H9 (cell line): ENCODE measurements at regions not wholly inside any gene's neighbourhood (a gene's known extent, or its start where the extent isn't known, plus 50 kb on each side); places are given as distances from the start of the nearest gene placed in this dataset.

Experiments used
- DNase-seq: peaks from one replicate; pipeline ENCODE4 v3.0.0-alpha.2; 2017
- H2AFZ ChIP-seq: one replicate; pipeline ENCODE4 v1.6.1; 2013; ENCODE audit warnings: mild to moderate bottlenecking, low read length, control low read depth, moderate library complexity
- H2AK5ac ChIP-seq: 2 replicates; pipeline ENCODE4 v1.6.1; 2013; ENCODE audit warnings: low read length, control low read depth, mixed read lengths; ENCODE audit not compliant: insufficient read length
- H2BK120ac ChIP-seq: one replicate; pipeline ENCODE4 v1.6.1; 2013; ENCODE audit warnings: low read depth, mild to moderate bottlenecking, low read length, control low read depth, inconsistent platforms; ENCODE audit not compliant: poor library complexity, severe bottlenecking
- H2BK12ac ChIP-seq: 2 replicates; pipeline ENCODE4 v1.6.1; 2013; ENCODE audit warnings: low read length, control low read depth, mixed read lengths, low read depth; ENCODE audit not compliant: insufficient read length
- H2BK15ac ChIP-seq: 2 replicates; pipeline ENCODE4 v1.6.1; 2013; ENCODE audit warnings: low read depth, low read length, control low read depth
- H2BK20ac ChIP-seq: one replicate; pipeline ENCODE4 v1.6.1; 2013; ENCODE audit warnings: low read depth, mild to moderate bottlenecking, low read length, control low read depth, inconsistent platforms; ENCODE audit not compliant: poor library complexity, severe bottlenecking
- H2BK5ac ChIP-seq: 2 replicates; pipeline ENCODE4 v1.6.1; 2013; ENCODE audit warnings: low read length, control low read depth, mixed read lengths; ENCODE audit not compliant: insufficient read length
- H3K14ac ChIP-seq: 2 replicates; pipeline ENCODE4 v1.6.1; 2013; ENCODE audit warnings: low read length, control low read depth; ENCODE audit not compliant: insufficient read depth
- H3K18ac ChIP-seq: 2 replicates; pipeline ENCODE4 v1.6.1; 2013; ENCODE audit warnings: low read depth, mild to moderate bottlenecking, mixed read lengths, low read length, control low read depth; ENCODE audit not compliant: insufficient read length
- H3K23ac ChIP-seq: 2 replicates; pipeline ENCODE4 v1.6.1; 2013; ENCODE audit warnings: low read length, control low read depth, mixed read lengths, low read depth; ENCODE audit not compliant: insufficient read length
- H3K23me2 ChIP-seq: 2 replicates; pipeline ENCODE4 v1.6.1; 2013; ENCODE audit warnings: low read depth, mild to moderate bottlenecking, mixed read lengths, low read length, control low read depth; ENCODE audit not compliant: insufficient read length, poor library complexity, severe bottlenecking
- H3K27ac ChIP-seq: 2 replicates; pipeline ENCODE4 v1.5.1; 2013; ENCODE audit warnings: low read length, control low read depth, mixed read lengths, low read depth; ENCODE audit not compliant: insufficient read length
- H3K27me3 ChIP-seq: 2 replicates; pipeline ENCODE4 v1.6.1; 2013; ENCODE audit warnings: low read length, control low read depth, inconsistent platforms; ENCODE audit not compliant: insufficient read depth
- H3K4ac ChIP-seq: 2 replicates; pipeline ENCODE4 v1.6.1; 2013; ENCODE audit warnings: low read depth, mild to moderate bottlenecking, control low read depth, inconsistent platforms, low read length, moderate library complexity
- H3K4me1 ChIP-seq: 2 replicates; pipeline ENCODE4 v1.6.1; 2013; ENCODE audit warnings: low read length, control low read depth, inconsistent platforms; ENCODE audit not compliant: insufficient read depth
- H3K4me2 ChIP-seq: 2 replicates; pipeline ENCODE4 v1.6.1; 2013; ENCODE audit warnings: low read length, control low read depth, mixed read lengths; ENCODE audit not compliant: insufficient read length, insufficient read depth
- H3K56ac ChIP-seq: 2 replicates; pipeline ENCODE4 v1.6.1; 2013; ENCODE audit warnings: low read depth, mild to moderate bottlenecking, mixed read lengths, low read length, control low read depth; ENCODE audit not compliant: insufficient read length
- H3K79me1 ChIP-seq: 2 replicates; pipeline ENCODE4 v1.6.1; 2013; ENCODE audit warnings: low read depth, mild to moderate bottlenecking, moderate library complexity, low read length, control low read depth, inconsistent platforms; ENCODE audit not compliant: insufficient read depth, poor library complexity, severe bottlenecking
- H3K79me2 ChIP-seq: 2 replicates; pipeline ENCODE4 v1.6.1; 2013; ENCODE audit warnings: low read length, control low read depth, inconsistent platforms; ENCODE audit not compliant: insufficient read depth
- H3K9ac ChIP-seq: 2 replicates; pipeline ENCODE4 v1.6.1; 2013; ENCODE audit warnings: low read length, control low read depth, mixed read lengths; ENCODE audit not compliant: insufficient read length; ENCODE audit errors: extremely low read depth
- H3K9me3 ChIP-seq: one replicate; pipeline ENCODE4 v1.6.1; 2013; ENCODE audit warnings: low read depth, low read length, inconsistent platforms; ENCODE audit not compliant: control insufficient read depth
- H3T11ph ChIP-seq: one replicate; pipeline ENCODE4 v1.6.1; 2013; ENCODE audit warnings: mild to moderate bottlenecking, low read length, control low read depth, inconsistent platforms
- H4K20me1 ChIP-seq: one replicate; pipeline ENCODE4 v1.6.1; 2013; ENCODE audit not compliant: control insufficient read depth, insufficient read length, insufficient read depth
- H4K5ac ChIP-seq: 2 replicates; pipeline ENCODE4 v1.6.1; 2013; ENCODE audit warnings: low read depth, mild to moderate bottlenecking, mixed read lengths, low read length, control low read depth; ENCODE audit not compliant: insufficient read length
- H4K8ac ChIP-seq: replicated peaks from 2 replicates; pipeline ENCODE4 v1.6.1; 2013; ENCODE audit warnings: low read length, control low read depth, mixed read lengths, low read depth; ENCODE audit not compliant: insufficient read length
- H4K91ac ChIP-seq: 2 replicates; pipeline ENCODE4 v1.6.1; 2013; ENCODE audit warnings: low read depth, mild to moderate bottlenecking, moderate library complexity, mixed read lengths, low read length, control low read depth; ENCODE audit not compliant: insufficient read length
- H3K27ac Mint-ChIP-seq, 3 experiments: 2 replicates in 2 of 3; 3 replicates in 1 of 3; pipeline ENCODE4 v1.8.0; 2020 to 2021; ENCODE audit warnings: mixed read lengths in 3 of 3, mild to moderate bottlenecking in 1 of 3, moderate library complexity in 1 of 3
- H3K27me3 Mint-ChIP-seq: 2 replicates; pipeline ENCODE4 v1.8.0; 2021; ENCODE audit warnings: low read depth, mild to moderate bottlenecking, moderate library complexity, mixed read lengths
- H3K36me3 Mint-ChIP-seq, 3 experiments: 2 replicates in 2 of 3; 3 replicates in 1 of 3; pipeline ENCODE4 v1.8.0; 2020 to 2021; ENCODE audit warnings: low read depth in 3 of 3, mixed read lengths in 3 of 3; ENCODE audit not compliant: insufficient read depth in 1 of 3
- H3K4me1 Mint-ChIP-seq, 2 experiments: 2 replicates each; pipeline ENCODE4 v1.8.0; 2020; ENCODE audit warnings: mixed read lengths in 2 of 2
- H3K4me3 Mint-ChIP-seq, 2 experiments: 2 replicates in 1 of 2; 3 replicates in 1 of 2; pipeline ENCODE4 v1.8.0; 2020 to 2021; ENCODE audit warnings: mild to moderate bottlenecking in 2 of 2, mixed read lengths in 2 of 2, moderate library complexity in 1 of 2
- H3K9me3 Mint-ChIP-seq, 2 experiments: 2 replicates in 1 of 2; 3 replicates in 1 of 2; pipeline ENCODE4 v1.8.0; 2020; ENCODE audit warnings: mild to moderate bottlenecking in 2 of 2, mixed read lengths in 2 of 2, moderate library complexity in 1 of 2
- WGBS: extraction: QIAGEN DNeasy Blood & Tissue Kit; methylation state at CpG from one replicate; pipeline ENCODE4 v1.1.7; 2013; ENCODE audit warnings: missing lambda C conversion rate, low lambda C conversion rate, mixed read lengths; ENCODE audit not compliant: insufficient read length; ENCODE audit errors: extremely low coverage; 5-methylcytosine and 5-hydroxymethylcytosine counted together
- TF ChIP-seq, protein P1 (sequence below): fragments of 200-600 bp; sonication (generic); conservative IDR thresholded peaks from 3 replicates; pipeline ENCODE4 v1.8.0; 2021; ENCODE audit warnings: antibody characterized with exemption, mild to moderate bottlenecking

DNA sequence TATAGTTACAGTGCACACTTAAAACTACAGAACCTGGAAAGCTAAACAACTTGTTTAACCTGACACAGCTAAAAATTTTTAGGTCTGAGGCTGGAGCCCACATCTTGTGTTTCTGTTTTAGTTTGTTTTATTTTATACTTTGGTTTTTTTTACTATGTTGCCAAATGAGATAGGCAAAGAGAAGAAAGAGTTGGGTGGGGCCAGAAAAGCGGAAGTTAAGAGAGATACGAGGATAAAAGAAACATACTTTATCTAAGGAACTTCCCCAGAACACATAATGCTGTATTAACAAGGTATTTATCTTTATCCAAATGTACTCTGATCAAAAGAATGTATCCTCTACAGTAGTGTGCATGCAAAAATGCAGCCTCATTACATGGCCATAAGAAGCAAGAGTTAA, 1145.7 kb downstream of the EPHA3 start:
- TF ChIP-seq, protein P1, sequence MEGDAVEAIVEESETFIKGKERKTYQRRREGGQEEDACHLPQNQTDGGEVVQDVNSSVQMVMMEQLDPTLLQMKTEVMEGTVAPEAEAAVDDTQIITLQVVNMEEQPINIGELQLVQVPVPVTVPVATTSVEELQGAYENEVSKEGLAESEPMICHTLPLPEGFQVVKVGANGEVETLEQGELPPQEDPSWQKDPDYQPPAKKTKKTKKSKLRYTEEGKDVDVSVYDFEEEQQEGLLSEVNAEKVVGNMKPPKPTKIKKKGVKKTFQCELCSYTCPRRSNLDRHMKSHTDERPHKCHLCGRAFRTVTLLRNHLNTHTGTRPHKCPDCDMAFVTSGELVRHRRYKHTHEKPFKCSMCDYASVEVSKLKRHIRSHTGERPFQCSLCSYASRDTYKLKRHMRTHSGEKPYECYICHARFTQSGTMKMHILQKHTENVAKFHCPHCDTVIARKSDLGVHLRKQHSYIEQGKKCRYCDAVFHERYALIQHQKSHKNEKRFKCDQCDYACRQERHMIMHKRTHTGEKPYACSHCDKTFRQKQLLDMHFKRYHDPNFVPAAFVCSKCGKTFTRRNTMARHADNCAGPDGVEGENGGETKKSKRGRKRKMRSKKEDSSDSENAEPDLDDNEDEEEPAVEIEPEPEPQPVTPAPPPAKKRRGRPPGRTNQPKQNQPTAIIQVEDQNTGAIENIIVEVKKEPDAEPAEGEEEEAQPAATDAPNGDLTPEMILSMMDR: no peak
- Mint-ChIP-seq H3K4me1 (peaks cover 0 to 3% of the 10 kb centered on the region in 2 experiments; a peak in 1 of 4 replicates), H3K9me3 (peaks cover 44 to 77% of the 10 kb centered on the region in 2 experiments), H3K36me3 (peaks cover 0 to 3% (median 0%) of the 10 kb centered on the region in 3 experiments; a peak in 3 of 7 replicates), H3K27ac (no peak overlapping the region), H3K27me3 (no peaks in the 10 kb centered on the region), H3K4me3 (no peak overlapping the region)
- Histone ChIP-seq H2BK20ac (no peak overlapping the region), H3K4me2 (no peak overlapping the region), H3K4ac (no peak overlapping the region), H3K9ac (no peak overlapping the region), H2BK5ac (no peak overlapping the region), H3K27me3 (no peaks in the 10 kb centered on the region), H4K91ac (no peak overlapping the region), H3K23me2 (no peaks in the 10 kb centered on the region), H3K14ac (no peak overlapping the region), H2BK15ac (no peak overlapping the region), H3K56ac (no peak overlapping the region), H3K9me3 (no peaks in the 10 kb centered on the region), H3T11ph (no peak overlapping the region), H4K8ac (no peak overlapping the region), H3K23ac (no peak overlapping the region), H3K18ac (no peak overlapping the region), H3K4me1 (no peaks in the 10 kb centered on the region), H4K5ac (no peak overlapping the region), H2AK5ac (no peak overlapping the region), H2BK12ac (no peak overlapping the region), H4K20me1 (no peaks in the 10 kb centered on the region), H3K27ac (no peak overlapping the region), H2BK120ac (no peak overlapping the region), H2AFZ (no peak overlapping the region), H3K79me2 (no peaks in the 10 kb centered on the region), H3K79me1 (no peaks in the 10 kb centered on the region)
- no peak for DNase-seq
- no CpG with 5 or more reads among the region's 2 CpGs for WGBS
